ENCODE measurements at regions not wholly inside any gene's neighbourhood (a gene's known extent, or its start where the extent isn't known, plus 50 kb on each side); places are given as distances from the start of the nearest gene placed in this dataset.

DNA sequence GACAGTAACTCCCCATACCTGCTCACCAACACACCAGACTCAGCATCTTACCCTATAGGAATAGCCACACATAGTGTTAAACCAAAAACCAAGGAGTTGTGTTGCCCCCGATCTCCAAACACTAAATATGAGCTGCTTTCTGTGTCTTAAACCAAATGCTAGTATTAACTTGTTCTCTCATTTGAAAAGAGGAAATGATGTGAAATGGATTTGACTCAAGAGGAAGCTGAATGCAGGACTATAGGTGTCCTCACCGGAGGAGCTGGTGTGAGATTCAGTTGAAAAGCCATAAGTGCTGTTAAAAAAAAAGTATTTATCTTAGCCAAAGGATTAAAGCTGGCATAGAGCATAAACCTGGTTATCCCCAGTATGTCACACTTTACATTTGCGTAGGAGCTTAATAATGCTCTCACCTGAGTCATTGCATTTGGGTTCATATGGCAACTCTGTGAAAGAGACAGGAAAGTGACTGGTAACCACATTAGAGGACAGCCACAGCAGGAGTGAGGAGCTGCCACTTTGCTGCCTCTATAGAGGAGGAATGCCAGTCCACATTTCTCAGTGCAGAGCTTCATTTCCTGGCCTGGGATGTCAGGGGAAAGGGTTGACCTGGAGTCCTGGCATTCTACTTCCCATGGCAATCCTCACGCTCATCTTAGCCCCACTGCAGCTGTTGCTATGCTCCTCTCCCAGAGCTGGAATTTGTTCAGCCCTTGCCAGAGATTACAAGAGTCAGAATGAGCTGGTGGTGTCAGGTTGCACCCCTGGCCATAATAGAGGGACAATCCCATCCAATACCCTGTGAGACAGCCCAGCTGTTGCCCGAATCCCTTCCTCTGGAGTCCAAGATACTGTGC is 143.3 kb upstream of the ANKFN1 start:
- DNase-seq = no peak

DNA sequence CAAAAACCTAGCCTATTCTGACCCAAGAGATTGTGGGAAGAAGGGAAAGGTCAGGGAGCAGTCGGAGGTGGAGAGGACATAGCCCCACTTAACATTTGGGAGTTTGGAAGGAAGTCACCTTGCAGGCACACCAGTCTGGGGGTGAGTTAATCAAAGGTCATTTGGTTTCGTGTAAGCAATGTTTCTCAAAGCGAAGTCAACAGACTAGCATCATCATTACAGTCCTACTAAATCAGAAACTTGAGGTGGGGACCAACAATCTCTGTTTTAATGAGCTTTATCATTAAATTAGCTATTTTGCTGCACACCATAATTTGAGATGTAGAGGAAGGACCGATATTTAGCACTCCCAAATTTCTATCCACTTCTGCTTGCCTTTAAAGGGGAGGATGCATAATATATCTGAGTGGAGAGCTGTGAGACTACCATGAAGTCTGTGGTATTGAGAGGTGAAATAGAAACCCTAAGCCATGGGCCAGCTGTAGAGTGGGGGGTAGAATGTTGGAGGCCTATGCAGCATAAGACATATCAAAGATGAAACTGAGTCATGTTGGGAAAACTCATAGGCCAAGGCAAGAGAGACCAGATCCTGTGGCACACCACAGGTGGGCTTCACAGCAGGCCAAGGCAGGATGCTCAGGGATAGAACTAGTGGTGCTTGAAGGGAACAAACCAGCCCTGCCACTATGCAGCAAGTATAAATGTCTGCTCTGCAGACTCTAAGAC is 141.7 kb upstream of the ANKFN1 start:
- DNase-seq = no peak

DNA sequence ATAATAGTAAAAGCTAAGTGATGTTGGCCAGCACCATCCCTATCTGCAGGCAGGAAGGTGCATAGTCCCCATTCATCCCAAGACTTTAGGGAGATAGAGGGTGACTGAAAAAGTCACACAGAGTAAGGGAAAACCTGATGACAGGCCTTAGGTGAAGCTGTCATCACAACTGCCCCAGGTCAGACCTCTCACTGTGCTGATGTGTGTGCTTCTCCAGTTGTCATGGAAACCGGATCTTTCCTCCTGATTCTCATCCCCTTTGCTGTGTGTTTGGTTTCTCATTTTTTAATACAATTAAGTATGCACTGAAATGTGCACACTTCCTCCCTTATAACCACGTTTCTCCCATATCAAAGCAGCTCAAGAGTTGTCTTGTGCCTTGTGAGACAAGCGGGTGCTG is 135.1 kb upstream of the ANKFN1 start:
- no peak for DNase-seq

DNA sequence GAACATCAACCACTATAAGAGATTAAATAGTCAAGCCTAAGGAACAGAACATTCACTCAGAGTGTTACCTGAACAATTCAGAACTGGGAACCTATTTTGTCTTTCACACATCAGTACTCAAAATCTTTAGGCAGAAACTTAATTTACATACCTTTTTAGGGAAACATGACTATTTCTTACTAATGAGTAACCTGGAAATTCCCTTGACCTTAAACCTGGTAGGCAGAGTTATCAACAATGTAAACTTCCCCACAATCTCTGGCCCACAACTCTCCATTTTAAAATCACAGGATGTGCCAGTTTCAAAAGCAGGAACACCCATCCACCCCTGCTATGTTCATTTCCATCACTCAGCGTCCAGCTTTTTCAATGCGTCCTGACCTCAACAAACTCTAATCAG is 132.9 kb upstream of the ANKFN1 start:
- no peak for DNase-seq

- DNase-seq = no peak
These were observed 131.5 kb upstream of the ANKFN1 start for GRCh38 chr17:56021681-56022190.

GRCh38 chr17:56023851-56024250 is 129.4 kb upstream of the ANKFN1 start:
- DNase-seq = no peak

DNA sequence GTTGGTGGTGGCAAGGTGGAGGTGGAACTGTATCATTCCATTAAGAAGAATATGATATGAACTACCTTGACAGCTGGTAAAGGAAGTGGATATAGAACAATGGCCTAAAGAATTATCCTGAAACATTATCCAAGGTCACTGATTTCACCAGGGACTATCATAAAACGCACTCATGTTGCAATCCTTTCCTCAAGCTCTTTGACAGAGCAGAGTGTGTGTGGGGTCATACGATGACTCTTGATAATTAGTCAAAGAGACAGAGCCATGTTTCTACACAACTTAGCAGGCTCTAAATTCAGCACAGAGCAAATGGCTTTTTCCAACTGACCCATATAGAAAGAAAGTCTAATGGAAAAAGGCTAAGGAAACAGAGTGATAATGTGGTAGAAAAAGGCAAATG is 126.4 kb upstream of the ANKFN1 start:
- no peak for DNase-seq

- no peak for DNase-seq
These were observed 124.4 kb upstream of the ANKFN1 start for GRCh38 chr17:56028837-56029236.

- no peak for DNase-seq
These were observed 123.2 kb upstream of the ANKFN1 start for GRCh38 chr17:56030009-56030624.

GRCh38 chr17:56031636-56032035 is 121.6 kb upstream of the ANKFN1 start:
- no peak for DNase-seq

DNA sequence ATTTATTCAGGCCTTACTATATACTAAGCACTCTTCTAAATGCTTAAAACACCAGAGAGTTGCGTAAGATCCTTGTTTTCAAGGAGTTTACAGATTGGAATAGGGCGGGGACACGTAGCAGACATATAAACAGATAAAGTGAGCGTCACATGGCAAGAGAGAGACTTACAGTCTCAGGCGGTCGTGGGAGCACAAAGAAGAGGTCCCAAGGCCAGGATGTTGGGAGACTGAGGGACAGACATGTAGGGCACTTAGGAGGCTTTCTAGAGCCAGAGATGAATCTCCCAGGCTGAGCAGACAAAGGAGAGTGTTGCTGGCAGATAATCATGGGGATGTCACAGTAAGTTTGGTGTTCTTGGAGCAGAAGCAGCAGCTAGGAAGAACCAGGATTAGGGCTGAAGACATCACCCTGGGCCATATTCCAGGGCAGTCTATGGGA is 119.1 kb upstream of the ANKFN1 start:
- no peak for DNase-seq

- no peak for DNase-seq
These were observed 115.1 kb upstream of the ANKFN1 start for GRCh38 chr17:56038131-56038530.

DNA sequence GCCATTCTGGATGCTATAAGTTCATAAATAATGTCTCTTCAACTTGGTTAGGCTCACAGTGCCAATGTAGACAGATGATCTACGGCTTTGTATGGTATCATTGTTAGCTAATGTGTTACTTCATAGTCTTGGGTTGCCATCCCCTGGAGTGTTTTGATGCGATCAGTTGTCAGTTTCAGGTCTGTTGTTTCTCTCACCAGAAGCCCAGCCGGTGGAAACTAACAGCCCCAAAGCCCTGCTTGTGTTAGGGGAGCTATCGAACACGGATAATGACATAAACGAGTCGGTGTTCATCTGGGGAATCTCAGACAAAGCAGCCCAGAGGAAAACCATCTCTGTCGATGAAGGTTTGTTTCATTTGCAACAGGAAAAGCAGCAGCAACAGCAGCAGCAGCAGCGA is 107.4 kb upstream of the ANKFN1 start:
- no peak for DNase-seq

- no peak for DNase-seq
These were observed 105.9 kb upstream of the ANKFN1 start for GRCh38 chr17:56047331-56047730.

DNA sequence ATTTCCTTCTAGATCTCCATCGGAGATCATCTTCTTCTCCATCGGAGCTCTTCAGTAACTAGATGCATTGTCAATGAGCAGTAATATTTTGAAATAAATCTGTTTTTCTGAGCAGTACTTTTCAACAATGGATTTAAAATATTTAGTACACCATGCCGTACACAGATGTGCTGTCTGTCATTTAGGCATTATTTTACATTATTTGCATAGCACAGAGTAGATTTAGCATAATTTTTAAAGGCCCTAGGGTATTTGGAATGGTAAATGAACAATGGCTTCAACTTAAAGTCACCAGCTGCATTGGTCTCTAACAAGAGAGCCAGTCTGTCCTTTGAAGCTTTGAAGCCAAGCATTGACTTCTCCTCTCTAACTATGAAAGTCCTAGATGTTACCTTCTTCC is 95.4 kb upstream of the ANKFN1 start:
- DNase-seq = no peak

DNA sequence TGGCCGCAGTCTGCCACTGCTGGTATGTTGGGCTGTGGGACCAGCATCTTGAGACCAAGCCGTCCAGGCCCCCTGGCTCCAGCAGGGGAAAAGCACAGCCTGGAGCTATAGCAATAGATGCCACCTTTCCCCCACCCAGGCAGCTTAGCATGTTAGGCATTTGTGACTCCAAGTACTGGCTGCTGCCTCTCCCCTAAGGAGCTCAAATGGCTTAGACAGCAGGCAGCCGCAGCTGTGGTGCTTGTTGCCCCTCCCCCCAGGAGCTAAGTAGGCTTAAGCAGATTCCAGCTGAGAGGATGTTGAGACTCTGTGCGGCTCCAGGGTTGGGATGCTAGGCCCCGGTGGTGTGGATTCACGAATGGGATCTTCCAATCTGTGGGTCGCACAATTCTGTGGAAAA is 88.8 kb upstream of the ANKFN1 start:
- no peak for DNase-seq

DNA sequence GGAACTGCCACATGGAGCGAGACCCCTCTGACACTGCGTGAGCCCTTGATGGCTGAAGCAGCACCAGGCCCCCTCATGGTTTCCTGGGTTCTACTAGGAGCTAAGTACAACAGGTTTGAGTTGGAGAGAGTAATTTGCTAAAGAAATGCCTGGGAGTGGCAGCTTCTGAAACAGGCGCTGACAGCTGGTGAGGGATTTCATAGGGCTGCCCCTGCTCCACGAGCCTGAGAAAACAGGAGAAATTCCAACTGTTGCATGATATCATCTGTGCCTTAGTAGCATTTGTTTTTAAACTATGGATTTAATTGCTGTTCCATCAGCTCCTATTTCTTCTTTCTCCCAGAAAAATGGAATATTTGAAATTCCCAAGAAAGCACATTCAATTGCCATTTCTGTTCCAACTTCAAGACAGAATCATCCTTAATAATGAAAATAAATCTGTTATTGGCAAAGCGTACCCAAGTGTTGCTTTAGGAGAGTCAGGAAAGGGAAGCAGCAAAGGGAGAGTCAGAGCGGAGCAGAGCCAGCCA is 78.8 kb upstream of the ANKFN1 start:
- DNase-seq = no peak

GRCh38 chr17:56076980-56077379 is 76.3 kb upstream of the ANKFN1 start:
- DNase-seq = no peak

- DNase-seq = no peak
These were observed 69.8 kb upstream of the ANKFN1 start for GRCh38 chr17:56083475-56083874.

DNA sequence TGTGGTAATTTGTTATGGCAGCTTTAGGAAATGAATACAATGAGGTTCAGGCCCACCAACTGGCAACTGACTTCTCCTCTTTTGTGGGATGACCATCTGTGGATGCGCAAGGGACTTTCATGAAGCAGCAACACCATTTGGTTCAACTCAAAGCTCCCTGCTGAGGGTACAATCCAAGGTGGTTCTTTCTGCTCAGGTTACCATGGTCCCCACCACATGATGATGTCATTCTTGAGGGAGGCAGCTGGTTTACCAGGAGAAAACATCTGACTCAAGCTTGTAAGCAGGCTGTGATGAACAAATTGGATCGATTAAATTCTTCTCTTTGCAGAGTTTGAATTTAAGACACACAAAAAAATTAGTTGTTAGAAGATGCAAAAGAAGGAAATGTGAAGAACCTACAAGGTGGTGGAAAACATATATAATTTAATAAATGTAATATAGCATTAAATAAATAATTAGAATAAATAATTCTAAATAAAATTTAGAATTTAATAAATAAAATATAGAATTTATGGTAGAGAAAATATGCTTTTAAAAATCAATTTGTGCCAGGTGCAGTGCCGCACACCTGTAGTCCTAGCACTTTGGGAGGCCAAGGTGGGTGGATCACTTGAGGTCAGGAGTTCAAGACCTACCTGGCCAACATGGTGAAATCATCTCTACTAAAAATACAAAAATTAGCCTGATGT is 67.6 kb upstream of the ANKFN1 start:
- DNase-seq = no peak

DNA sequence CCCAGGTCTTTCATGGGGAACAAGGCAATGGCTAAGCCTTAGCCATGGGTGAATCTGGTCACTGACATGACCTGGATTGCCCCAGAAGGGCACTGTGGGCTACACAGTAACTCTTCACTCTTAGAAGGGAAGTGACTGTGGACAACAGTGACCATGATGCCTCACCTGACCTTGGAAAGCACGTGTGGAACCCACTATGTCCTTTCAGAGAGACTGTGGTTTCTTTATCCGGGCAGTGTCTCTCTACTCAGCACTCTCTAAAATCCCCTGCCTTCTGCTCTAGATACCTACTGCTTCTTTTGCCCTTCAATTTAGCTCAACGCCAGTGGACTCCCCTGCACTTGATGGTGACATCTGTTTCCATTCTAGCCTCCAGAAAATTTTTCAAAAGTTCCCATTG is 66.1 kb upstream of the ANKFN1 start:
- DNase-seq = no peak

- DNase-seq = no peak
These were observed 57.1 kb upstream of the ANKFN1 start for GRCh38 chr17:56096026-56096810.
